Bronchial epithelial cell (primary cell): ENCODE measurements at regions not wholly inside any gene's neighbourhood (a gene's known extent, or its start where the extent isn't known, plus 50 kb on each side); places are given as distances from the start of the nearest gene placed in this dataset.

Experiments used
- DNase-seq: peaks from one replicate; pipeline ENCODE4 v3.0.0-alpha.2; 2010; ENCODE audit warnings: low read depth
- FAIRE-seq: peaks from 2 replicates; lab custom pipeline; 2011; peaks lifted over from hg19 to GRCh38; lab: Jason Lieb, UNC
- H3K27me3 ChIP-seq: 2 replicates; pipeline ENCODE4 v1.5.1; 2011; ENCODE audit warnings: low read length; ENCODE audit not compliant: control insufficient read depth, insufficient read depth
- H3K36me3 ChIP-seq: 2 replicates; pipeline ENCODE4 v1.5.1; 2011; ENCODE audit warnings: low read length; ENCODE audit not compliant: control insufficient read depth, insufficient read depth
- H3K4me3 ChIP-seq: 2 replicates; pipeline ENCODE4 v1.5.1; 2011; ENCODE audit warnings: mild to moderate bottlenecking, low read depth, low read length, control low read depth
- TF ChIP-seq, protein P1 (sequence below): IDR thresholded peaks from 2 replicates; pipeline ENCODE4 v1.5.1; 2011; ENCODE audit warnings: mild to moderate bottlenecking, moderate library complexity, low read length, control low read depth, inconsistent platforms; ENCODE audit not compliant: insufficient read depth, severe bottlenecking

- no peaks in the 10 kb centered on the region for H3K36me3 ChIP-seq
- H3K4me3 ChIP-seq: no peak overlapping the region
- no peak for FAIRE-seq
- DNase-seq: no peak
- TF ChIP-seq, protein P1, sequence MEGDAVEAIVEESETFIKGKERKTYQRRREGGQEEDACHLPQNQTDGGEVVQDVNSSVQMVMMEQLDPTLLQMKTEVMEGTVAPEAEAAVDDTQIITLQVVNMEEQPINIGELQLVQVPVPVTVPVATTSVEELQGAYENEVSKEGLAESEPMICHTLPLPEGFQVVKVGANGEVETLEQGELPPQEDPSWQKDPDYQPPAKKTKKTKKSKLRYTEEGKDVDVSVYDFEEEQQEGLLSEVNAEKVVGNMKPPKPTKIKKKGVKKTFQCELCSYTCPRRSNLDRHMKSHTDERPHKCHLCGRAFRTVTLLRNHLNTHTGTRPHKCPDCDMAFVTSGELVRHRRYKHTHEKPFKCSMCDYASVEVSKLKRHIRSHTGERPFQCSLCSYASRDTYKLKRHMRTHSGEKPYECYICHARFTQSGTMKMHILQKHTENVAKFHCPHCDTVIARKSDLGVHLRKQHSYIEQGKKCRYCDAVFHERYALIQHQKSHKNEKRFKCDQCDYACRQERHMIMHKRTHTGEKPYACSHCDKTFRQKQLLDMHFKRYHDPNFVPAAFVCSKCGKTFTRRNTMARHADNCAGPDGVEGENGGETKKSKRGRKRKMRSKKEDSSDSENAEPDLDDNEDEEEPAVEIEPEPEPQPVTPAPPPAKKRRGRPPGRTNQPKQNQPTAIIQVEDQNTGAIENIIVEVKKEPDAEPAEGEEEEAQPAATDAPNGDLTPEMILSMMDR: no peak
- no peaks in the 10 kb centered on the region for H3K27me3 ChIP-seq
These were observed 132.4 kb downstream of the RPL22L1 start for GRCh38 chr3:170737498-170738162.

DNA sequence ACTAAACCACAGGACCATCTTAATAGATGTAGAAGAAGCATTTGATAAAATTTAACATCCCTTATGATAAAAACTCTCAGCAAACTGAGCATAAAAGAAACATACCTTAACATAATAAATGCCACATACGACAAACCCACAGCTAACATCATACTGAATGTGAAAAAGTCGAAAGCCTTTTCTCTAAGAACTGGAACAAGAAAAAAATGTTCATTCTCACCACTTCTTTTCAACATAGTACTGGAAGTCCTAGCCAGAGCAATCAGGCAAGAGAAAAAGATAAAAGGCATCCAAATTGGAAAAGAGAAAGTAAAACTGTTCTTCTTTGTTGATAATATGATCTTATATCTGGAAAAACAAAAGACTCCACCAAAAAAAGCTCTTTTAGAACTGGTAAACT is 134.2 kb downstream of the RPL22L1 start:
- Histone ChIP-seq H3K4me3 (no peak overlapping the region), H3K27me3 (no peaks in the 10 kb centered on the region), H3K36me3 (no peaks in the 10 kb centered on the region)
- no peak for DNase-seq
- TF ChIP-seq, protein P1: no peak
- FAIRE-seq: no peak

DNA sequence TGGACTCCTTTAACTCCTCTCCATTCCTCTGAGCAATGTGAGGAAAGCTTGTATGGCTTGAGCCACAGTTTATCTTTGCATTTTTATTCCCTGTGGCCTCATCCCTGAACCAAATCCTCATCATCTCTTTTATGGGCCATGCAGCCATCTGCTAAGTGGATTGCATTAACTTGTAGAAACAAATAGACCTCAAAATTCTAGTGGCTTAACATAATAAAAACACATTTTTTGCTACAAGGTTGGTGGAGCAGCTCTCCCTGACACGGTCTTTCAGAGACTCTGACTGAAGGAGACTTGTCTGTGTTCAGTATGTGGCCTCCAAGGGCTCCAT is 135.3 kb downstream of the RPL22L1 start:
- Histone ChIP-seq H3K36me3 (no peaks in the 10 kb centered on the region), H3K27me3 (no peaks in the 10 kb centered on the region), H3K4me3 (no peak overlapping the region)
- TF ChIP-seq, protein P1: no peak
- DNase-seq (no peak), FAIRE-seq (no peak)

DNA sequence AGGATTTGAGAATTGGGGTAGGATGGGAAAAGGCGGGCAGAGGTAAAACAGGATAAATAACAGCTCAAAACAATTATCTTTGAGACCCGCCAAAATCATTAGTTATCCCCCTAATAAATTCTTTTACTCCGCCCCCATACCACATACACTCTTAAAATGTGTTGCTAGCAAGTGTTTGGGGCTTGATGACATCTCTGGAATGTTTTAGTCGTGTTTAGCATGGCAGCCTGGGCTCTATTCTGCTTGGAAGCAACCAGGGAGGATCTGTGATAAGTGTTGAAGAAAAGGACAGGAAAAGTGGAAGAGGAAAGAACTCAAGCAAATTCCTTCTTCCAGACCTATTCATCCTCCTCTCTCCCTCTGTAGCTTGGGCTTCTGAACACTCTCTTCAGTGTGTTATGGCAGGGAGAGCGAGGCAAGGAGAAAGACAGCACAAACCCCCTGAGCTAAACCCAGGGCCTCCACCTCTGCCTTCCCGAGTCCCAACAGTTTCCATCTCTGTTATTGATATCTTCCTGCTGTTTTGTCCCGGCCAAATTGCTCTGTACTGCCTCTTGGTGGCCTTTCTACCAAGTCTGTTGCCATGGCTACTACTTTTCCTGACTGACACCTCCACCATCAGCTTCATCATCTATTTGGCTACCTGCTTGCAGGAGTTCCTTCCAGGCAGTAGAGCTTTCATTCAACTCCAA is 135.8 kb downstream of the RPL22L1 start:
- no peaks in the 10 kb centered on the region for H3K36me3 ChIP-seq
- TF ChIP-seq, protein P1: no peak
- no peak overlapping the region for H3K4me3 ChIP-seq
- FAIRE-seq (no peak), DNase-seq (no peak)
- no peaks in the 10 kb centered on the region for H3K27me3 ChIP-seq

- TF ChIP-seq, protein P1: no peak
- no peak for FAIRE-seq
- H3K36me3 ChIP-seq: no peaks in the 10 kb centered on the region
- no peak for DNase-seq
- no peaks in the 10 kb centered on the region for H3K27me3 ChIP-seq
- H3K4me3 ChIP-seq: no peak overlapping the region
These were observed 137.2 kb downstream of the RPL22L1 start for GRCh38 chr3:170732660-170733245.

- no peak for DNase-seq
- FAIRE-seq: no peak
- Histone ChIP-seq H3K27me3 (no peaks in the 10 kb centered on the region), H3K36me3 (no peaks in the 10 kb centered on the region), H3K4me3 (no peak overlapping the region)
- TF ChIP-seq, protein P1: no peak
These were observed 138.7 kb downstream of the RPL22L1 start for GRCh38 chr3:170731281-170731680.
